Panc1 (cell line): ENCODE measurements at regions not wholly inside any gene's neighbourhood (a gene's known extent, or its start where the extent isn't known, plus 50 kb on each side); places are given as distances from the start of the nearest gene placed in this dataset.

Experiments
- ATAC-seq: fragments of 200-7000 bp; cut with Tn5 transposase; 2 replicates; pipeline ENCODE4 v1.9.1; 2020; ENCODE audit warnings: mild to moderate bottlenecking, moderate library complexity
- BruUV-seq: library from RNA; stranded (reverse); fragments of 400-500 nt; replicated peaks from 2 replicates; lab custom pipeline; 2021; lab: Mats Ljungman, UMichigan
- CTCF ChIA-PET: fragments of 300-600 bp; sonication (Branson Sonifier 250); formaldehyde crosslinking; loops from one replicate; lab custom pipeline; 2022; ENCODE audit warnings: antibody characterized with exemption; lab: Charles Lee
- POLR2A ChIA-PET: fragments of 300-600 bp; sonication (Branson Sonifier 250); formaldehyde crosslinking; loops from one replicate; lab custom pipeline; 2022; ENCODE audit warnings: antibody characterized with exemption; lab: Charles Lee
- DNase-seq: peaks from one replicate; pipeline ENCODE4 v3.0.0-alpha.2; 2010; ENCODE audit warnings: low read depth, low spot score
- H3K27ac ChIP-seq: 2 replicates; pipeline ENCODE4 v1.5.1; 2011; ENCODE audit warnings: mild to moderate bottlenecking, low read length, inconsistent platforms
- H3K27me3 ChIP-seq: fragments of 200-500 bp; sonication (Bioruptor generic); 2 replicates; pipeline ENCODE4 v1.6.0; 2014; ENCODE audit warnings: low read length, inconsistent platforms; ENCODE audit not compliant: control insufficient read depth, insufficient read depth
- H3K36me3 ChIP-seq: fragments of 200-500 bp; sonication (Bioruptor generic); 2 replicates; pipeline ENCODE4 v1.5.1; 2014; ENCODE audit warnings: inconsistent platforms, mild to moderate bottlenecking, low read length, moderate library complexity; ENCODE audit not compliant: control insufficient read depth, insufficient read depth
- H3K4me1 ChIP-seq: 2 replicates; pipeline ENCODE4 v1.5.1; 2011; ENCODE audit warnings: inconsistent platforms, mild to moderate bottlenecking, low read length, moderate library complexity; ENCODE audit not compliant: control insufficient read depth, insufficient read depth
- H3K4me3 ChIP-seq, 2 experiments: 2 replicates each; pipeline ENCODE4 v1.5.1; 2011 to 2012; ENCODE audit warnings: low read depth in 2 of 2, low read length in 2 of 2, mild to moderate bottlenecking in 2 of 2, inconsistent platforms in 1 of 2, moderate library complexity in 1 of 2
- H3K9me3 ChIP-seq: fragments of 200-500 bp; sonication (Bioruptor generic); 2 replicates; pipeline ENCODE4 v1.5.1; 2014; ENCODE audit warnings: low read depth, mild to moderate bottlenecking, inconsistent platforms, low read length, moderate library complexity; ENCODE audit not compliant: control insufficient read depth, insufficient read depth
- CTCF ChIP-seq: fragments of 450-650 bp; IDR thresholded peaks from 2 replicates; pipeline ENCODE4 v1.5.1; 2017; ENCODE audit warnings: mild to moderate bottlenecking
- POLR2AphosphoS5 ChIP-seq: IDR thresholded peaks from 2 replicates; pipeline ENCODE4 v1.6.1; 2012; ENCODE audit warnings: mild to moderate bottlenecking, low read depth, low read length, moderate library complexity
- REST ChIP-seq, 2 experiments: IDR thresholded peaks; 2 replicates each; pipeline ENCODE4 v1.6.1; 2011 to 2012; ENCODE audit warnings: low read depth in 2 of 2, control low read depth in 1 of 2, low read length in 1 of 2, mild to moderate bottlenecking in 1 of 2, moderate library complexity in 1 of 2; ENCODE audit not compliant: insufficient read depth in 1 of 2
- SIN3A ChIP-seq: IDR thresholded peaks from 2 replicates; pipeline ENCODE4 v1.6.1; 2012; ENCODE audit warnings: low read depth, mild to moderate bottlenecking, low read length, moderate library complexity, borderline replicate concordance; ENCODE audit not compliant: insufficient read depth
- TCF7L2 ChIP-seq: IDR thresholded peaks from 2 replicates; pipeline ENCODE4 v1.6.1; 2011; ENCODE audit warnings: mild to moderate bottlenecking, low read depth, low read length, inconsistent platforms
- in situ Hi-C: cut with HindIII; loops from 2 replicates; pipeline ENCODE4 v1.10.0; 2016; ENCODE audit warnings: low sequenced_read_pairs, low pct_unique_long_range_greater_than_20kb
- intact Hi-C: fragments of 100-400 bp; cut with micrococcal nuclease; formaldehyde crosslinking; loops from one replicate; pipeline ENCODE4 v1.10.0; 2022; ENCODE audit not compliant: unreplicated experiment

DNA sequence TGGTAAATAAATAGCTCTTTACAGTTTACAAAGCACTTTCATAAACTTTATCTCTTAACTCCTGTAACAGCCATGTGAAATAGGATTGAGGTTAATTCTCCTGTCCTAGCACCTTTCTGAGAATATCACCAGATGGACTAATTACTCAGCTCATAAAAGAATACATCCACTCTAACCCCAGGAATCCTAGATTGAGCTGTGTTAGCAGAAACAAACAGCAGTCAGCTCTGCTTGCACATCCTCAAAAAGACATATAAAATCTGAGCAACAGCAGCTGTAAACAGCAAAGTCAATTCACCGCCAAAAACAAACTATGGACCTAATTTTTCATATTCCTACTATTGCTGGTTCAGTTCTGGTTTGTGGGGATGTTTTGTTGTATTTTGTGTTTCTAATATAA is 182.8 kb downstream of the QDPR start:
- in situ Hi-C loops = no loop called here
- H3K4me1 ChIP-seq = no peaks in the 10 kb centered on the region
- no peak overlapping the region for H3K27ac ChIP-seq
- no peak for ATAC-seq
- H3K36me3 ChIP-seq = no peaks in the 10 kb centered on the region
- POLR2A ChIA-PET = no interaction called here
- H3K27me3 ChIP-seq = no peaks in the 10 kb centered on the region
- DNase-seq = no peak
- CTCF ChIA-PET = no interaction called here
- no TSS peak for BruUV-seq
- H3K4me3 ChIP-seq = no peak overlapping the region
- no peaks in the 10 kb centered on the region for H3K9me3 ChIP-seq
- TF ChIP-seq POLR2AphosphoS5 = no peak
- no peak for TF ChIP-seq REST (IDR thresholded peaks at IDR 0.05; ENCODE audit: insufficient read depth in 1 of 2, low read depth in 2 of 2, low read length in 1 of 2)
- no peak for TF ChIP-seq SIN3A
- TF ChIP-seq TCF7L2 = no peak
- TF ChIP-seq CTCF = no peak
- intact Hi-C loops = loop anchor here (5.0 kb wide), 1 partner anchor 687 kb away; no protein-coding TSS in a partner anchor

- intact Hi-C loops = loop anchor here (5.0 kb wide), 1 partner anchor 686 kb away; no protein-coding TSS in a partner anchor
- no peak for DNase-seq
- no peak overlapping the region for H3K4me3 ChIP-seq
- no TSS peak for BruUV-seq
- no peaks in the 10 kb centered on the region for H3K9me3 ChIP-seq
- H3K27ac ChIP-seq = no peak overlapping the region
- no peaks in the 10 kb centered on the region for H3K4me1 ChIP-seq
- no peaks in the 10 kb centered on the region for H3K27me3 ChIP-seq
- ATAC-seq = no peak
- in situ Hi-C loops = no loop called here
- CTCF ChIA-PET = no interaction called here
- TF ChIP-seq REST (IDR thresholded peaks at IDR 0.05; ENCODE audit: insufficient read depth in 1 of 2, low read depth in 2 of 2, low read length in 1 of 2) (no peak), POLR2AphosphoS5 (no peak), SIN3A (no peak), TCF7L2 (no peak), CTCF (no peak)
- POLR2A ChIA-PET = no interaction called here
- H3K36me3 ChIP-seq = no peaks in the 10 kb centered on the region
These were observed 183.6 kb downstream of the QDPR start for GRCh38 chr4:17328141-17328815.
